ENCODE measurements at regions not wholly inside any gene's neighbourhood (a gene's known extent, or its start where the extent isn't known, plus 50 kb on each side); places are given as distances from the start of the nearest gene placed in this dataset.

DNA sequence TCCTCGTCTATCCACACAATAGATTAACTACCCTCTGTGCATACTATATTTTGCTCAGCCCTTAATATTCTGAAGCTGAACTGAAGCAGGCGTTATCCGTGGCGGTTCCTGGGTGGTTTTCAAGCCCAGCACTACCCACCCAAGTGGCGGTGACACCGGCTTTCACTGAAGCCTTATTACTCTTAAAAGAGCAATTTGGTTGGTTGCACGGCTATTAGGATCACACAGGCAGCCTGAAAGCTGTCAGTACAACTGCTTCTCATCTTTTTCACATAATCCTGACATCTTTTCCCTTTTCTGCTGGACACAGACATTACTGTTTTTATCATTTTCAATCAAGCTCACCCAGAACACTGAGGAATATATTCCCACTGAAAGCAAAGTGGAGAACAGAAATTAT lies 525.3 kb upstream of the ZNF717 start:
- TF ChIP-seq ZNF394 (tag by site-specific recombination; IDR thresholded peaks at IDR 0.05; ENCODE audit: borderline replicate concordance) = no peak
- TF ChIP-seq ZNF324 (tag by site-specific recombination; IDR thresholded peaks at IDR 0.05) = no peak
- no peak for TF ChIP-seq ZNF843 (tag by site-specific recombination; IDR thresholded peaks at IDR 0.05)
- no peak for TF ChIP-seq MYNN (tag by site-specific recombination; IDR thresholded peaks at IDR 0.05; ENCODE audit: borderline replicate concordance)
- no peak for TF ChIP-seq ZNF629 (tag by site-specific recombination; IDR thresholded peaks at IDR 0.05)
- no peak for TF ChIP-seq ZNF791 (tag by site-specific recombination; IDR thresholded peaks at IDR 0.05)
- no peak for TF ChIP-seq ZNF202 (tag by site-specific recombination; IDR thresholded peaks at IDR 0.05; ENCODE audit: borderline replicate concordance)
- no peak for TF ChIP-seq ZFHX2 (tag by site-specific recombination; conservative IDR thresholded peaks at IDR 0.05)
- TF ChIP-seq, protein P1, sequence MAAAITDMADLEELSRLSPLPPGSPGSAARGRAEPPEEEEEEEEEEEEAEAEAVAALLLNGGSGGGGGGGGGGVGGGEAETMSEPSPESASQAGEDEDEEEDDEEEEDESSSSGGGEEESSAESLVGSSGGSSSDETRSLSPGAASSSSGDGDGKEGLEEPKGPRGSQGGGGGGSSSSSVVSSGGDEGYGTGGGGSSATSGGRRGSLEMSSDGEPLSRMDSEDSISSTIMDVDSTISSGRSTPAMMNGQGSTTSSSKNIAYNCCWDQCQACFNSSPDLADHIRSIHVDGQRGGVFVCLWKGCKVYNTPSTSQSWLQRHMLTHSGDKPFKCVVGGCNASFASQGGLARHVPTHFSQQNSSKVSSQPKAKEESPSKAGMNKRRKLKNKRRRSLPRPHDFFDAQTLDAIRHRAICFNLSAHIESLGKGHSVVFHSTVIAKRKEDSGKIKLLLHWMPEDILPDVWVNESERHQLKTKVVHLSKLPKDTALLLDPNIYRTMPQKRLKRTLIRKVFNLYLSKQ (tag by site-specific recombination; IDR thresholded peaks at IDR 0.05; ENCODE audit: borderline replicate concordance) = no peak
- TF ChIP-seq HOXA7 (CRISPR knock-in tag; IDR thresholded peaks at IDR 0.05; ENCODE audit: borderline replicate concordance) = no peak
- no peak for TF ChIP-seq ZNF510 (tag by site-specific recombination; IDR thresholded peaks at IDR 0.05; ENCODE audit: insufficient replicate concordance)
- no peak for TF ChIP-seq ZNF37A (tag by site-specific recombination; IDR thresholded peaks at IDR 0.05)
- TF ChIP-seq, protein P2, sequence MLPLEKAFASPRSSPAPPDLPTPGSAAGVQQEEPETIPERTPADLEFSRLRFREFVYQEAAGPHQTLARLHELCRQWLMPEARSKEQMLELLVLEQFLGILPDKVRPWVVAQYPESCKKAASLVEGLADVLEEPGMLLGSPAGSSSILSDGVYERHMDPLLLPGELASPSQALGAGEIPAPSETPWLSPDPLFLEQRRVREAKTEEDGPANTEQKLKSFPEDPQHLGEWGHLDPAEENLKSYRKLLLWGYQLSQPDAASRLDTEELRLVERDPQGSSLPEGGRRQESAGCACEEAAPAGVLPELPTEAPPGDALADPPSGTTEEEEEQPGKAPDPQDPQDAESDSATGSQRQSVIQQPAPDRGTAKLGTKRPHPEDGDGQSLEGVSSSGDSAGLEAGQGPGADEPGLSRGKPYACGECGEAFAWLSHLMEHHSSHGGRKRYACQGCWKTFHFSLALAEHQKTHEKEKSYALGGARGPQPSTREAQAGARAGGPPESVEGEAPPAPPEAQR (tag by site-specific recombination; IDR thresholded peaks at IDR 0.05) = no peak
- no peak for TF ChIP-seq ZSCAN5A (tag by site-specific recombination; IDR thresholded peaks at IDR 0.05)
- TF ChIP-seq ZNF664 (tag by site-specific recombination; IDR thresholded peaks at IDR 0.05) = no peak
- TF ChIP-seq ZNF24 (tag by site-specific recombination; IDR thresholded peaks at IDR 0.05) = no peak
- H3K9me3 ChIP-seq (ENCODE audit: control insufficient read depth, insufficient read depth, low read depth, low read length) = no peaks in the 10 kb centered on the region
- H3K27ac ChIP-seq (ENCODE audit: extremely low read depth, low read depth, low read length) = no peak overlapping the region
- no peaks in the 10 kb centered on the region for H3K4me1 ChIP-seq (ENCODE audit: control insufficient read depth, insufficient read depth, low read length)
- no peak overlapping the region for H3K4me3 ChIP-seq (ENCODE audit: low read depth, low read length)
- H3K36me3 ChIP-seq (ENCODE audit: control insufficient read depth in 2 of 2, insufficient read depth in 1 of 2, low read length in 2 of 2) = no peaks in the 10 kb centered on the region
- ChIA-PET CTCF (no interaction called here), POLR2A (no interaction called here)

DNA sequence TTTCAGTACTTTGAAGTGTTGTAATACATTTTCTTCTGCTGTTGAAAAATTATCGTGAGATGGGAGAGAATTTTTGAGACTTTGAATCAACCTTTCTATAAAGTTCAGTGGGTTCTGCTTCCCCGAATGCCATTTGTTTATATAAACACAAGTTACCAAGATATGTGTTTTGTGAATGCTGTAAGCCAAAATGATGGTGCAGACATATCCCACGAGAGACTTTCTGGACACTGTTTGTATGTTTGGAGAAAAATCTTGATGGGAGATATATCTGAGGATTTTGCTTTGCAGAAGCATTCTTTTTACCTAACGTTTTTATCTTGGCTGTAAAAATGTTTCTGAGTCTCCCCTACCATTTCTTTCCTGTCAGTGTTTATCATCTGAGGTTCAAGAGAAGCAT lies 526.6 kb upstream of the ZNF717 start:
- no peaks in the 10 kb centered on the region for H3K9me3 ChIP-seq (ENCODE audit: control insufficient read depth, insufficient read depth, low read depth, low read length)
- no peak overlapping the region for H3K27ac ChIP-seq (ENCODE audit: extremely low read depth, low read depth, low read length)
- no peaks in the 10 kb centered on the region for H3K4me1 ChIP-seq (ENCODE audit: control insufficient read depth, insufficient read depth, low read length)
- no peaks in the 10 kb centered on the region for H3K36me3 ChIP-seq (ENCODE audit: control insufficient read depth in 2 of 2, insufficient read depth in 1 of 2, low read length in 2 of 2)
- ChIA-PET POLR2A (no interaction called here), CTCF (no interaction called here)
- no peak overlapping the region for H3K4me3 ChIP-seq (ENCODE audit: low read depth, low read length)
- TF ChIP-seq ZNF449 (tag by site-specific recombination; IDR thresholded peaks at IDR 0.05) (no peak), MYNN (tag by site-specific recombination; IDR thresholded peaks at IDR 0.05; ENCODE audit: borderline replicate concordance) (no peak), MEIS1 (CRISPR knock-in tag; IDR thresholded peaks at IDR 0.05; ENCODE audit: borderline replicate concordance) (no peak), ZNF830 (tag by site-specific recombination; IDR thresholded peaks at IDR 0.05; ENCODE audit: low read depth) (no peak), ZNF549 (tag by site-specific recombination; IDR thresholded peaks at IDR 0.05) (no peak), ZSCAN23 (tag by site-specific recombination; IDR thresholded peaks at IDR 0.05) (no peak), HOXA7 (CRISPR knock-in tag; IDR thresholded peaks at IDR 0.05; ENCODE audit: borderline replicate concordance) (no peak), SP7 (tag by site-specific recombination; IDR thresholded peaks at IDR 0.05) (no peak), ZNF560 (tag by site-specific recombination; IDR thresholded peaks at IDR 0.05; ENCODE audit: borderline replicate concordance) (no peak), ZNF707 (tag by site-specific recombination; IDR thresholded peaks at IDR 0.05) (no peak)
- TF ChIP-seq, protein P3, sequence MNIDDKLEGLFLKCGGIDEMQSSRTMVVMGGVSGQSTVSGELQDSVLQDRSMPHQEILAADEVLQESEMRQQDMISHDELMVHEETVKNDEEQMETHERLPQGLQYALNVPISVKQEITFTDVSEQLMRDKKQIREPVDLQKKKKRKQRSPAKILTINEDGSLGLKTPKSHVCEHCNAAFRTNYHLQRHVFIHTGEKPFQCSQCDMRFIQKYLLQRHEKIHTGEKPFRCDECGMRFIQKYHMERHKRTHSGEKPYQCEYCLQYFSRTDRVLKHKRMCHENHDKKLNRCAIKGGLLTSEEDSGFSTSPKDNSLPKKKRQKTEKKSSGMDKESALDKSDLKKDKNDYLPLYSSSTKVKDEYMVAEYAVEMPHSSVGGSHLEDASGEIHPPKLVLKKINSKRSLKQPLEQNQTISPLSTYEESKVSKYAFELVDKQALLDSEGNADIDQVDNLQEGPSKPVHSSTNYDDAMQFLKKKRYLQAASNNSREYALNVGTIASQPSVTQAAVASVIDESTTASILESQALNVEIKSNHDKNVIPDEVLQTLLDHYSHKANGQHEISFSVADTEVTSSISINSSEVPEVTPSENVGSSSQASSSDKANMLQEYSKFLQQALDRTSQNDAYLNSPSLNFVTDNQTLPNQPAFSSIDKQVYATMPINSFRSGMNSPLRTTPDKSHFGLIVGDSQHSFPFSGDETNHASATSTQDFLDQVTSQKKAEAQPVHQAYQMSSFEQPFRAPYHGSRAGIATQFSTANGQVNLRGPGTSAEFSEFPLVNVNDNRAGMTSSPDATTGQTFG (tag by site-specific recombination; IDR thresholded peaks at IDR 0.05; ENCODE audit: borderline replicate concordance) = no peak
- TF ChIP-seq, protein P4, sequence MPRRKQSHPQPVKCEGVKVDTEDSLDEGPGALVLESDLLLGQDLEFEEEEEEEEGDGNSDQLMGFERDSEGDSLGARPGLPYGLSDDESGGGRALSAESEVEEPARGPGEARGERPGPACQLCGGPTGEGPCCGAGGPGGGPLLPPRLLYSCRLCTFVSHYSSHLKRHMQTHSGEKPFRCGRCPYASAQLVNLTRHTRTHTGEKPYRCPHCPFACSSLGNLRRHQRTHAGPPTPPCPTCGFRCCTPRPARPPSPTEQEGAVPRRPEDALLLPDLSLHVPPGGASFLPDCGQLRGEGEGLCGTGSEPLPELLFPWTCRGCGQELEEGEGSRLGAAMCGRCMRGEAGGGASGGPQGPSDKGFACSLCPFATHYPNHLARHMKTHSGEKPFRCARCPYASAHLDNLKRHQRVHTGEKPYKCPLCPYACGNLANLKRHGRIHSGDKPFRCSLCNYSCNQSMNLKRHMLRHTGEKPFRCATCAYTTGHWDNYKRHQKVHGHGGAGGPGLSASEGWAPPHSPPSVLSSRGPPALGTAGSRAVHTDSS (tag by site-specific recombination; IDR thresholded peaks at IDR 0.05) = no peak
